HG02884 (cell line): ENCODE measurements at regions not wholly inside any gene's neighbourhood (a gene's known extent, or its start where the extent isn't known, plus 50 kb on each side); places are given as distances from the start of the nearest gene placed in this dataset.
"Not testable (repeated sequence)": the region's sequence is repeated elsewhere in the genome, so short reads cannot be mapped to it uniquely, and the experiment has no call there.

Experiments
- ATAC-seq: cut with Tn5 transposase; IDR thresholded peaks from one replicate; pipeline ENCODE4 v1.9.1; 2021; ENCODE audit warnings: mild to moderate bottlenecking, moderate library complexity; ENCODE audit not compliant: unreplicated experiment

- ATAC-seq: no peak
Observed at GRCh38 chr3:43838009-43838758, 147.4 kb downstream of the ABHD5 start.

- no peak for ATAC-seq
Observed at GRCh38 chr3:43838877-43839276, 148.1 kb downstream of the ABHD5 start.

GRCh38 chr3:43843386-43843785 lies 152.6 kb downstream of the ABHD5 start:
- ATAC-seq: no peak

GRCh38 chr3:43844757-43845156 lies 154.0 kb downstream of the ABHD5 start:
- no peak for ATAC-seq

GRCh38 chr3:43845553-43845952 lies 154.8 kb downstream of the ABHD5 start:
- not testable (repeated sequence) for ATAC-seq

- no peak for ATAC-seq
Observed at GRCh38 chr3:43852066-43852465, 161.3 kb downstream of the ABHD5 start.

- no peak for ATAC-seq
Observed at GRCh38 chr3:43854283-43854682, 163.5 kb downstream of the ABHD5 start.

- ATAC-seq: no peak
Observed at GRCh38 chr3:43854916-43855315, 164.2 kb downstream of the ABHD5 start.

- ATAC-seq: no peak
Observed at GRCh38 chr3:43855674-43856299, 165.0 kb downstream of the ABHD5 start.

- ATAC-seq: no peak
Observed at GRCh38 chr3:43856351-43856750, 165.6 kb downstream of the ABHD5 start.

- no peak for ATAC-seq
Observed at GRCh38 chr3:43856761-43857160, 166.0 kb downstream of the ABHD5 start.

- ATAC-seq: no peak
Observed at GRCh38 chr3:43857361-43858293, 166.9 kb downstream of the ABHD5 start.

GRCh38 chr3:43858294-43858701 lies 167.6 kb downstream of the ABHD5 start:
- ATAC-seq: no peak

GRCh38 chr3:43859766-43860165 lies 169.0 kb downstream of the ABHD5 start:
- ATAC-seq: no peak

GRCh38 chr3:43861635-43862034 lies 170.9 kb downstream of the ABHD5 start:
- ATAC-seq: no peak

- ATAC-seq: no peak
Observed at GRCh38 chr3:43862470-43862869, 171.7 kb downstream of the ABHD5 start.

- ATAC-seq: no peak
Observed at GRCh38 chr3:43862992-43863805, 172.5 kb downstream of the ABHD5 start.

- ATAC-seq: no peak
Observed at GRCh38 chr3:43863966-43864933, 173.5 kb downstream of the ABHD5 start.

GRCh38 chr3:43865351-43865750 lies 174.6 kb downstream of the ABHD5 start:
- ATAC-seq: no peak
